ENCODE measurements at regions not wholly inside any gene's neighbourhood (a gene's known extent, or its start where the extent isn't known, plus 50 kb on each side); places are given as distances from the start of the nearest gene placed in this dataset.

DNA sequence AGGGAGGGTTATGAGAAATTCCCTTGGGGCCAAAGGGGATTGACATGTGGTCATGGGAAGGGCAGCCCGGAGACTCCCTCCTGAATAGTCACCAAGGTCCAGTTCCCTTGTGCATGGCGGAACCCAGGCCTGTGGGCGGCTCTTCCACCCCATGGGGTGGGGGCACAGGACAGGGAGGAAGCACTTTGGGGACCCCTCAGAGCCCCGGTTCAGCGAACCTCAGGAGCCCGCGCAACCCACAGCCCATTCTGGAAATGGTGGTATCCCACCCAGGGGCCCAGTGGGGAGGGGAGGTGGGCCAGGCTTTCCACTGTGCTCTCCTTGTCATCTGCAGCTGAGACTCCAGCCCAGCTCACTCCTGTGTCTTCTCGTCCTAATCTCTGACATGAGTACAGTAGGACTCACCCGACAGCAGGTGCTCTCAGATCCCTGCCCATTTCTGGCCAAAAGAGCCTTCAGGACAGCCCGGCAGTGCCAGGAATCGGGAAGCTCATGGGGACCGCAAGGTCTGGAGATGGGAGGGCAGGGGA lies 255.2 kb upstream of the SFSWAP start:
- H3K9me3 ChIP-seq (ENCODE audit: control insufficient read depth in 1 of 2, insufficient read depth in 1 of 2, low read length in 2 of 2): peaks cover 0 to 10% of the 10 kb centered on the region in 2 experiments
- Mint-ChIP-seq H3K4me3 (no peak overlapping the region), H3K27me3 (peaks cover 41% of the 10 kb centered on the region), H3K4me1 (ENCODE audit: low read depth) (no peaks in the 10 kb centered on the region), H3K9me3 (peaks cover 5% of the 10 kb centered on the region), H3K36me3 (ENCODE audit: low read depth) (no peaks in the 10 kb centered on the region), H3K27ac (no peak overlapping the region)
- TF ChIP-seq, protein P1, sequence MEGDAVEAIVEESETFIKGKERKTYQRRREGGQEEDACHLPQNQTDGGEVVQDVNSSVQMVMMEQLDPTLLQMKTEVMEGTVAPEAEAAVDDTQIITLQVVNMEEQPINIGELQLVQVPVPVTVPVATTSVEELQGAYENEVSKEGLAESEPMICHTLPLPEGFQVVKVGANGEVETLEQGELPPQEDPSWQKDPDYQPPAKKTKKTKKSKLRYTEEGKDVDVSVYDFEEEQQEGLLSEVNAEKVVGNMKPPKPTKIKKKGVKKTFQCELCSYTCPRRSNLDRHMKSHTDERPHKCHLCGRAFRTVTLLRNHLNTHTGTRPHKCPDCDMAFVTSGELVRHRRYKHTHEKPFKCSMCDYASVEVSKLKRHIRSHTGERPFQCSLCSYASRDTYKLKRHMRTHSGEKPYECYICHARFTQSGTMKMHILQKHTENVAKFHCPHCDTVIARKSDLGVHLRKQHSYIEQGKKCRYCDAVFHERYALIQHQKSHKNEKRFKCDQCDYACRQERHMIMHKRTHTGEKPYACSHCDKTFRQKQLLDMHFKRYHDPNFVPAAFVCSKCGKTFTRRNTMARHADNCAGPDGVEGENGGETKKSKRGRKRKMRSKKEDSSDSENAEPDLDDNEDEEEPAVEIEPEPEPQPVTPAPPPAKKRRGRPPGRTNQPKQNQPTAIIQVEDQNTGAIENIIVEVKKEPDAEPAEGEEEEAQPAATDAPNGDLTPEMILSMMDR (IDR thresholded peaks at IDR 0.05): no peak
- no peak overlapping the region for H3K4me3 ChIP-seq (ENCODE audit: low read length)
- DNase-seq (no peak), ATAC-seq (ENCODE audit: poor library complexity) (no peak)
- H3K27me3 ChIP-seq (ENCODE audit: control insufficient read depth in 1 of 2, insufficient read depth in 2 of 2, low read length in 2 of 2): peaks cover 0 to 3% of the 10 kb centered on the region in 2 experiments
- no peak overlapping the region for H3K27ac ChIP-seq (ENCODE audit: low read depth in 1 of 2, low read length in 2 of 2)
- ChIA-PET POLR2A (no interaction called here), CTCF (no interaction called here)
- intact Hi-C loops (cut with DNase I, micrococcal nuclease): no loop called here
- H3K4me1 ChIP-seq (ENCODE audit: insufficient read depth, low read length): no peaks in the 10 kb centered on the region
- H3K36me3 ChIP-seq (ENCODE audit: insufficient read depth, low read length): no peaks in the 10 kb centered on the region

DNA sequence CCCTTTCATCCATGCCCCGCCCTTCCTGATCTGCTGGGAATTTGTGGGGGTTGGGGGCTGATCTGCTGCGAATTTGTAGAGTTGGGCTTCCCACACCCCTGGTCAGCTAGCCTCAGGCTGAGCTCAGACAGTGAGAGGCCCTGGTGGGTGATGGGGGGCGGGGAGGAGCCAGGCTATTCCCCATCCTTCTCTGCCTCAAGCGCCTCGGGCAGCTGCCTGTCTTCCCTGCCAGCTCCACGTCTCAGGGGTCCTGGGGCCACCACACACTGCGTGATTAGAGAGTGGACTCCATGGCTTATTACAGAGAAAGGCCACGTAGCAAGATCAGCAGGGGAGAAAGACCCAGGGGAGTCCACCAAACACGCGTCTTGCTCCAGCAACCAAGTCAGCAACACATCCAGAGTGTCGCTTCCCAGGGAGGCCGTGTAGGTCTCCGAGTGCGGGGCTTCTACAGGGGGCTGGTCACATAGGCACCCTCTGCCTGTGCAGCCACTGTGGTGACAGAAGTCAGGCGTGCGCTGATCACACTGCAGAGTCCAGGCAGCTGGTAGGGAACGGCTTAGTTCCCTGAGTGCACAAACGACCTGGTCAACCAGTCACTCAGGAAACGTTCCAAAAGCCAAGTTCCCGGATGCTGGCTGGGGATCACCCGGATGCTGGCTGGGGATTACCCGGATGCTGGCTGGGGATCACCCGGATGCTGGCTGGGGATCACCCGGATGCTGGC lies 254.4 kb upstream of the SFSWAP start:
- no peak overlapping the region for H3K27ac Mint-ChIP-seq
- peaks cover 5% of the 10 kb centered on the region for H3K9me3 Mint-ChIP-seq
- TF ChIP-seq, protein P1 (IDR thresholded peaks at IDR 0.05): no peak
- H3K36me3 Mint-ChIP-seq (ENCODE audit: low read depth): no peaks in the 10 kb centered on the region
- Histone ChIP-seq H3K27ac (ENCODE audit: low read depth in 1 of 2, low read length in 2 of 2) (no peak overlapping the region), H3K4me1 (ENCODE audit: insufficient read depth, low read length) (no peaks in the 10 kb centered on the region), H3K4me3 (ENCODE audit: low read length) (no peak overlapping the region), H3K9me3 (ENCODE audit: control insufficient read depth in 1 of 2, insufficient read depth in 1 of 2, low read length in 2 of 2) (peaks cover 0 to 14% of the 10 kb centered on the region in 2 experiments), H3K27me3 (ENCODE audit: control insufficient read depth in 1 of 2, insufficient read depth in 2 of 2, low read length in 2 of 2) (peaks cover 0 to 3% of the 10 kb centered on the region in 2 experiments), H3K36me3 (ENCODE audit: insufficient read depth, low read length) (no peaks in the 10 kb centered on the region)
- POLR2A ChIA-PET: no interaction called here
- ATAC-seq (ENCODE audit: poor library complexity) (no peak), DNase-seq (no peak)
- no peak overlapping the region for H3K4me3 Mint-ChIP-seq
- CTCF ChIA-PET: no interaction called here
- peaks cover 44% of the 10 kb centered on the region for H3K27me3 Mint-ChIP-seq
- intact Hi-C loops (cut with DNase I, micrococcal nuclease): no loop called here
- no peaks in the 10 kb centered on the region for H3K4me1 Mint-ChIP-seq (ENCODE audit: low read depth)

DNA sequence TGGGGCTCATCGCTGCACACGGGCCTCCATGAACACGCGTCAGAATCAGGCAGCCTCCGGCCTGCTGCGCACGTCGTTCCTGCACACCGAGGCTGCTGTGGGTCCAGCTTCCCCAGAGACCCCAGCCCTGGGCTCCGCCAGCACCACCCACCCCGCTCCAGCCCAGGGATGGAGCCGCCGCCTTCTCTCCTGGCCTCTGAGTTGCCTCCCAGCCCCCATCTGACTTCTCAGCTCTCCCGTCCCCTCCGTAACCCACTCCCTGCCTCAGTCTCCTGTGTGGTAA lies 253.9 kb upstream of the SFSWAP start:
- Mint-ChIP-seq H3K27ac (no peak overlapping the region), H3K9me3 (peaks cover 1% of the 10 kb centered on the region), H3K4me3 (no peak overlapping the region), H3K4me1 (ENCODE audit: low read depth) (no peaks in the 10 kb centered on the region), H3K36me3 (ENCODE audit: low read depth) (no peaks in the 10 kb centered on the region), H3K27me3 (peaks cover 45% of the 10 kb centered on the region)
- peaks cover 0 to 14% of the 10 kb centered on the region in 2 experiments for H3K9me3 ChIP-seq (ENCODE audit: control insufficient read depth in 1 of 2, insufficient read depth in 1 of 2, low read length in 2 of 2)
- no peak overlapping the region for H3K4me3 ChIP-seq (ENCODE audit: low read length)
- H3K4me1 ChIP-seq (ENCODE audit: insufficient read depth, low read length): no peaks in the 10 kb centered on the region
- POLR2A ChIA-PET: no interaction called here
- H3K27ac ChIP-seq (ENCODE audit: low read depth in 1 of 2, low read length in 2 of 2): no peak overlapping the region
- intact Hi-C loops (cut with DNase I, micrococcal nuclease): no loop called here
- no peaks in the 10 kb centered on the region for H3K36me3 ChIP-seq (ENCODE audit: insufficient read depth, low read length)
- H3K27me3 ChIP-seq (ENCODE audit: control insufficient read depth in 1 of 2, insufficient read depth in 2 of 2, low read length in 2 of 2): peaks cover 0 to 3% of the 10 kb centered on the region in 2 experiments
- no peak for DNase-seq
- ATAC-seq (ENCODE audit: poor library complexity): no peak
- CTCF ChIA-PET: no interaction called here
- TF ChIP-seq, protein P1 (IDR thresholded peaks at IDR 0.05): no peak
